Uterus (tissue), 2 donors: ENCODE measurements at regions not wholly inside any gene's neighbourhood (a gene's known extent, or its start where the extent isn't known, plus 50 kb on each side); places are given as distances from the start of the nearest gene placed in this dataset.

Experiments
- POLR2A ChIP-seq, 2 donors: fragments of 450-650 bp; IDR thresholded peaks; one replicate each; pipeline ENCODE4 v1.6.1; 2016; ENCODE audit warnings: antibody characterized with exemption in 2 of 2, mild to moderate bottlenecking in 1 of 2, moderate library complexity in 1 of 2
- TF ChIP-seq, protein P1 (sequence below), 4 experiments: fragments of 200-600 bp in 2 of 4; fragments of 450-650 bp in 2 of 4; sonication (generic) in 2 of 4; IDR thresholded peaks; one replicate each; pipeline ENCODE4 v1.5.1; 2016 to 2019; ENCODE audit warnings: antibody characterized with exemption in 4 of 4, mild to moderate bottlenecking in 2 of 4, moderate library complexity in 1 of 4

DNA sequence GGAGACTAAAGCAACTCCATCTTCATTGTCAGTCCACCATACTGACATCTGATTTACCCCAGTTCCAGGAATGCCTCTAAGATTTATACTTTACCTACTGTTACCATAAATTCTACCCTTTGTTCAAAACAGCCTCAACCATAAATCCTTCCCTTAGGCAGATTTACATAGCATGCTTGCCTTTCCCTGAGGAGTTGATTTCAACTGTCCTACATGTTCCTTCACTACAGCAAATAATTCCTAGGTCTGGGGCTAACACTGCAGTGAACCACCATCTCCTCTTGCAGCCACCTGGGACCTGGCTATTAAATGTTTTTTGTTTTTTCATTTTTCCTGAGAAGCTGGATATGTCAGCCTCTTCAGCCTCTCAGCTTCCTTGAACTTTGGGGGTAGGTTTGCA is 166.9 kb upstream of the PDE4D start:
- TF ChIP-seq, protein P1, sequence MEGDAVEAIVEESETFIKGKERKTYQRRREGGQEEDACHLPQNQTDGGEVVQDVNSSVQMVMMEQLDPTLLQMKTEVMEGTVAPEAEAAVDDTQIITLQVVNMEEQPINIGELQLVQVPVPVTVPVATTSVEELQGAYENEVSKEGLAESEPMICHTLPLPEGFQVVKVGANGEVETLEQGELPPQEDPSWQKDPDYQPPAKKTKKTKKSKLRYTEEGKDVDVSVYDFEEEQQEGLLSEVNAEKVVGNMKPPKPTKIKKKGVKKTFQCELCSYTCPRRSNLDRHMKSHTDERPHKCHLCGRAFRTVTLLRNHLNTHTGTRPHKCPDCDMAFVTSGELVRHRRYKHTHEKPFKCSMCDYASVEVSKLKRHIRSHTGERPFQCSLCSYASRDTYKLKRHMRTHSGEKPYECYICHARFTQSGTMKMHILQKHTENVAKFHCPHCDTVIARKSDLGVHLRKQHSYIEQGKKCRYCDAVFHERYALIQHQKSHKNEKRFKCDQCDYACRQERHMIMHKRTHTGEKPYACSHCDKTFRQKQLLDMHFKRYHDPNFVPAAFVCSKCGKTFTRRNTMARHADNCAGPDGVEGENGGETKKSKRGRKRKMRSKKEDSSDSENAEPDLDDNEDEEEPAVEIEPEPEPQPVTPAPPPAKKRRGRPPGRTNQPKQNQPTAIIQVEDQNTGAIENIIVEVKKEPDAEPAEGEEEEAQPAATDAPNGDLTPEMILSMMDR (IDR thresholded peaks at IDR 0.05): no peak
- TF ChIP-seq POLR2A (IDR thresholded peaks at IDR 0.05): no peak
